HL-60/S4 treated with retinoic acid at 250 ng/mL for 4 days and 3 days (cell line): ENCODE measurements at regions not wholly inside any gene's neighbourhood (a gene's known extent, or its start where the extent isn't known, plus 50 kb on each side); places are given as distances from the start of the nearest gene placed in this dataset.

Source experiments
- in situ Hi-C: fragments of 300-500 bp; cut with MboI; formaldehyde crosslinking; loops from 2 replicates; pipeline ENCODE4 v1.7.0; 2022; ENCODE audit warnings: low sequenced_read_pairs

DNA sequence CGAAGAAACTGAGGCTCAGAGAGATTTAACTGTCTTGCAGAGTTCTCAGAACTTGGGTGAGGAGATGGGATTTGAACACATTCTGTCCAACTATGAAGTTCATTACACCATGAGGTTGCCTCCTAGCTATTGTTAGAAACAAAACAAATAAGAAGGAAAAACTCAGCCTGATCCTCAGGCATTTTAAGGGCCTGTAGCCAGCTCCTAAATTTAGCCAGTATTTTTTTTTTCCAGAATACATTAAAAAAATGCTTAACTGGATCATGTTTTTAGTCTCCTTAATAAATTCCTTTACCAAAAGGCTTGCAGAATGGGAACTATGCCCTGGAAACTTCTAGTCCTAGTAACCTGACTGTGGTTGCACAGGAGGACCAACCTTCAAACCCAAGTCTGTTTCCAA, 212.0 kb downstream of the CSNK2A3 start:
- in situ Hi-C loops: no loop called here

DNA sequence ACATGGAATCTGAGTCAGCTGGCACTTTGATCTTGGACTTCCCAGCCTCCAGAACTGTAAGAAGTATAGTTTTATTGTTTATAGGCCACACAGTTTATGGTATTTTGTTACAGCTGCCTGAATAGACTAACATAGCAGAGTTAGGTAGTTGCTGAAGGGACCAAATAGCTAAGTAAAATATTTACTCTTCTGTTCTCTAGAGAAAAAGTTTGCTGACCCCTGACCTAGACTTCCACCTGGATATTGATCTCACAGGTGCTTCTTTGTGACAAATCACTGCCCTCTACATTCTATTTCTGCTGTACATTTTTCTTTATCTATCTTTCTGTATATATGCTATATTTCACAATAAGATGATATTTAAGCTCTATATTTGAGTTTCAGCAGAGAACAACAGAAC, 212.5 kb downstream of the CSNK2A3 start:
- in situ Hi-C loops: no loop called here

DNA sequence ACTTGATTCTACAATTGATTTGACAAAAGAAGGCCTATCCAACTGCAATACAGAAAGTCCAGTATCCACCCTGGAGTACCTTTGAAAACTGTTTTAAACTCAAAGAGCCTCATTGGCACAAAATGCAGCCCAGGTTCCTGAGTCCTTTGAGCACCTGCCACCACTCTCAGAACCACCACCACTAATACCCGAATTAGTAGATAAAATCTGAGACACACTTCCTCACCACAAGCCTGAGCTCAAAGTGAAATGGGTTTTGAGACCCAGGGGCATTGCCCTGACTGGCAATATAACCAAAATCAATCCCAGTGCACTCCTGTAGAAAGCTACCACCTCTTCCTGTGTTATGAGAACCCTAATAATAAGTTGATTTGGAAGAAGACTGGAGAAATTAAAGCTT, 215.7 kb downstream of the CSNK2A3 start:
- in situ Hi-C loops: no loop called here

DNA sequence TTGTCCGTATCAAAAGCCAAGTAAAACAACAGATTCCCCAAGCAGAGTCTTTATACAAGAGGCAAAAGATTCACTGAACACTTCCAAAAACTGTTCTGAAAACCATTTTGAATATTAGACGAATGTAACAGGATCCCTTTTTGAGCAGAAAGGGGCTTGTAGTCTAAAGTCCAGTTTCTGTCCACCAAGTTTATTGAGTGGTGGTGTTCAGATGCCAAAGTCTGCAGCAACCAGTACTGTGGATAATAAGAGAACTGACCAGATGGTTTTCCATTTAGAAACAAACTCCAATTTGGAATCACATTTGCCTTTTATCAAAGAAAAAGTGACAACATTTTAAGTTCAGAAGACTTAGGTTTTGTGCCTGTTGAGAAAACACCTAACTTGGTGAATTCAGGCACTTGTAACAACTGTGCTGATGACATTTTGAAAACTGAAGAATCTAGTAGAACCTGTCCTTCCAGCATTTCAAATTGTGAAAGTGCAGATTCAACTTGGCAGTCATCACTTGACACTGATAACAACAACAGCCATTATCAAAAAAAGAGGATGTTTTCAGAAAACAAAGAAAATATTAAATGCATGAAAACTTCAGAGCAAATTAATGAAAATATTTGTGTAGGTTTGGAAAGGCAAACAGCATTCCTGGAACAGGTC, 217.1 kb downstream of the CSNK2A3 start:
- in situ Hi-C loops: no loop called here

DNA sequence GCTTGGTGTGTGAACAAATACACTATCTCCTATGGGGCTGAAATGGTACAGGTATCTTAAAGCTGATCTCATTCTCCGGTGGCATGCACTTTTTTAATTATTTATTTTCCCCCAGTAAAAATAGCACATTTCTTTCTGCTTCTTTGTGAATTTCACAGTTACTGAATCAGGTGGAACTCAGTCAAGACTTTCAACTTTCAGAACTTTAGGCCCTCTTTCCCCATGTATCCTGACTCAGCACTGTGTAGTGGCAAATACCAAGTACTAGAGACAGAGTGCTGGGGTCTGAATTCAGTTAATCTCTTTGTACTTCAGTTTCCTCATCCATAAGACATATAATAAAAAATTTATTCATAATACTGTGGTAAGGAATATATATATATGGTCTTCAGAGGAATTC, 223.9 kb downstream of the CSNK2A3 start:
- in situ Hi-C loops: no loop called here

DNA sequence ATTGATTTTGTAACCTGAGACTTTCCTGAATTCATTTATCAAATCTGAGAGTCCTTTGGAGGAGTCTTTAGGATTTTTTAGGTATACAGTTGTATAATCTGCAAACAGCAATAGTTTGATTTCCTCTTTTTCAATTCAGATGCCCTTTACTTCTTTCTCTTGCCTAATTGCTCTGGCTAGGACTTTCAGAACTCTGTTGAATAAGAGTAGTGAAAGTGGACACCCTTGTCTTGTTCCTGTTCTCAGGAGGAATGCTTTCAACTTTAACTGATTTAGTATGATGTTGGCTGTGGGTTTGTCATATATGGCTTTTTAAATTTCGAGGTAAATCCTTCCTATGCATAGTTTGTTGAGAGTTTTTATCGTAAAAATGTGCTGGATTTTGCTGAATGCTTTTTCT, 227.4 kb downstream of the CSNK2A3 start:
- in situ Hi-C loops: no loop called here

DNA sequence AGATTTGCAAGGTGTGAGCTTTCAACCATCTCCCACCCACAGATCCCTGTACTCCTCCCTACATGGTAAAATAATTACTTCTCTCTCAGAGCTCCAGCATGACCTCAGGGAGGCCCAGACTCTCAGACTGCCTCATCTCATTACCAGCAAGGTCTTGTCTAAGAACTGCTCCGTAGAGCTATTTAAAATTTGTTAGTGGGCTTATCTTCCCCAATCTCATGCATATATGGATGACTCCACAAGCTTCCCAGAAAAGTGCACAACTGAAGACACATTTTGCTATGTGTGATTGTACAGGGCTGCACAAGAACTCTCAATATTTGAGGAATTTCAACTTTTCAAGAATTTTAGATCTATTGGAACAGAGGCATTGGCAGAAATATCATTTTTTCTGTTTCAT, 230.3 kb downstream of the CSNK2A3 start:
- in situ Hi-C loops: no loop called here

DNA sequence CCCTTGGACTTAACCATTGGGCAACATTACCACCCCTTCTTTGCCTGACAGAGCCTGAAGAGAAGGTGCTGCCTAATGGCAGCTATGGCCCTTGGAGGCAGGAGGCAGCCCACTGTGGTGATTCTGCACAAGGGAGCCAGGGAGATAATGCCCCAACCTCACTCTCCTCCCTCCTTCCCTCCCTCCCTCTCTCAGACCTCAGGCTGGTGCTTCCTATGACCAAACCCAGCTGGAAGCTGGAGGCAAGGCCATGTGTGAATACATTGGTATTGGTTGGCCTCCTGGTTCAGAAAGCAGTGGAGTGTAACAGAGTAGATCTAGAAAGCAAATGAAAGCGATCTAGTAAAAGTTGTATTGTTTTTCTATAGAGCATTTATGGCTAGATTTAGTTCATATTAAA, 233.1 kb downstream of the CSNK2A3 start:
- in situ Hi-C loops: no loop called here

DNA sequence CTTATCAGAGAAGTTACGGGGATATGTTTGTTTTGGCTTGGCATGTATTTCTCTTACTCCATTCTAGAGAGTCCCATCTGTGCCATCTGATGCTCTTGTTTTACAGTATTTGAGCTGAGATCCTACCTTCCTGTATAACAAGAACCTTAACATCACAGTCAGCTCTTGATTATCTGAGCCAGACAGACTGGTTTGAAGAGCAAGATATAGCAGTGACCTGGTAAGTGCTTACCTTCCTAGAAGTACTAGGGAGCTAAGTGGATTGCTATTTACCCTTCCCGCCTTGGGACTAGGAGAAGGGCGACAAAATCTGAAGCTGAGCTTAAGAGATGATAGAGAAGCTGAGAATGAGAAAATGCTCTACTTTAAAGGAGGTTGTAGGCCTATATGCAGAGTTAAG, 235.3 kb downstream of the CSNK2A3 start:
- in situ Hi-C loops: no loop called here

DNA sequence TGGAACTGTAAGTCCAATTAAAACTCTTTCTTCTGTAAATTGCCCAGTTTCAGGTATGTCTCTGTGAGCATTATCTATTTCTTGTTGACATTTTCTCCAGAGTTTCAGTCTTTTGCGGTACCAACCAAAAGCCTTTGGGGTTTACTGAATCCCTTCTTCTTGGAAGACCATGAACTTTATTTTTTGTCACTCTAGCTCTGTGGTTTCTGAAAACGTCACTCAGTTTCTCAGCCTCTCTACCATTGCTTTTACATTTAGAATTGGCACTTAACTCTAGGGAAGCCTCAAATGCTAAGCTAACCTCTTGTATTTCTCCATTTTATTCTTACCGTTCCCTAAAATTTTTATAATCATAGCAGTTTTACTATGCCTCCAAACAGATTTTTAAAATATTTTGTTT, 237.6 kb downstream of the CSNK2A3 start:
- in situ Hi-C loops: no loop called here

DNA sequence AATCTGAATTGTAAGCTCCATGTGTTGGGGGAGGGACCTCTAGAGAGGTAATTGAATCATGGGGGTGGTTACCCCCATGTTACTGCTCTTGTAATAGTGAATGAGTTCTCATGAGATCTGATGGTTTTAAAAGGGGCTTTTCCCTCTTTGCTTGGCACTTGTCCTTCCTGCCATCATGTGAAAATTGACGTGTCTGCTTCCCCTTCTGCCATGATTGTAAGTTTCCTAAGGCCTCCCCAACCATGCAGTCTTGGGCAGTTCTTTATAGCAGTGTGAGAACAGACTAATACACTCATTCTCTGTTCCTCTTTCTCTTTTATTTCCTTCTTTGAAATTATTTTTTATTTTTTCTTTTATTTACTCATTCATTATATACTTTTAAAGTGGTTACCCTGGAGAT, 239.4 kb downstream of the CSNK2A3 start:
- in situ Hi-C loops: no loop called here

DNA sequence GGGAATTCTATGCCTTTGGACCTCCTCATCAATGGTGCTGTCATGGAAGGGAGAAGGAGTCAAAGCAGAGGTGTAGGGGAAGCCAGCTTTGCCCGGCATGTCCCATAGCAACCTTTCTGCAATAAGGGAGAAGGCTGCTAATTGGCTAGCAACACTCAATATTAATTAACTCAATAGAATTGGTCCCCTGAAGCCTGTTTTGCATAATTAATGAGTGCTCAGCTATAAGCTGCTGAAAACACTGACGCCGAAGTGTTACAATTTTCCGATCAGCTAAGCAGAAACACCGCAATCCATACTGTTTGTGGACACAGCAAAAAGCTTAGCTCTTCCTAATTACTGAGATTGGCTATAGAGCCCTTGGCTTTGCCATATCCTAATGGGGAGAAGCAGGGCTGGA, 245.0 kb downstream of the CSNK2A3 start:
- in situ Hi-C loops: no loop called here

DNA sequence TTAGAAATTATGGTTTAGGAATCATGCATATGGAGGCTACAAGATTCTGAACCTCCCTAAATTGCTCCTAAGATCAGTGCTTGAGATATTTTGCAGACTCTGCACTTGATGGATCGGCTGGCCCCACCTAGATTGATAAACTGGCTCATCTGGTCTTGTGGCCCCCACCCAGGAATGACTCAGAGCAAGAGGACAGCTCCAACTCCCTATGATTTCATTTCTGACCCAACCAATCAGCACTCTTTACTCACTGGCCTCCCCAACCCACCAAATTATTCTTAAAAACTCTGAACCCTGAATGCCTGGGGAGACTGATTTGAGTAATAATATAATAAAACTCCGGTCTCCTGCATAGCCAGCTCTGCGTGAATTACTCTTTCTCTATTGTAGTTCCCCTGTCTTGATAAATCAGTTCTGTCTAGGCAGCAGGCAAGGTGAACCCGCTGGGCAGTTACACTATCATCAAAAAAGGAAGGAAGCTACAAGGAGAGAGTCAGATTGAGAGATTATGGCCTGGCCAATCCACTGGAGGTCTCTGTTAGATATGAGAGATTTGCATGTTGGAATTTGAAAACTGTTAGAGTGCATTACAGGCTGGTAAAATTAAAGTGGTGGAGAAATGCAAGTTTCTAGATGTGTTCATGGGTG, 245.8 kb downstream of the CSNK2A3 start:
- in situ Hi-C loops: no loop called here

DNA sequence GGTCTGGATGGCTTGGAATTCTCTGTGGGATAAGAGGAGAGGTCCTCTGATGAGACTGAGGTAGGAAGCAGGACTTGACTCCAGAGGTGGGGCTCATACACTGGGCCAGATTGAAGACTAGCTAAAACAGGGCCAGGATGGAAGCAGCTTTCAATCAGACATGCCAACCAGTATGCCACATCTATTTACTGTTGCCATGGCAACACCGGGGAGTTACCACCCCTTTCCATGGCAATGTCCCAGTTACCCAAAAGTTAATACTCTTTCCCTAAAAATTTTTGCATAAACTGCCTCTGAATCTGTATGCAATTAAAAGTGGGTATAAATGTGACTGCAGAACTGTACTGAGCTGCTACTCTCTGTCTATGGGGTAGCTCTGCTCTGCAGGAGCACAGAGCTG, 247.5 kb upstream of the ZBED5 start:
- in situ Hi-C loops: no loop called here

DNA sequence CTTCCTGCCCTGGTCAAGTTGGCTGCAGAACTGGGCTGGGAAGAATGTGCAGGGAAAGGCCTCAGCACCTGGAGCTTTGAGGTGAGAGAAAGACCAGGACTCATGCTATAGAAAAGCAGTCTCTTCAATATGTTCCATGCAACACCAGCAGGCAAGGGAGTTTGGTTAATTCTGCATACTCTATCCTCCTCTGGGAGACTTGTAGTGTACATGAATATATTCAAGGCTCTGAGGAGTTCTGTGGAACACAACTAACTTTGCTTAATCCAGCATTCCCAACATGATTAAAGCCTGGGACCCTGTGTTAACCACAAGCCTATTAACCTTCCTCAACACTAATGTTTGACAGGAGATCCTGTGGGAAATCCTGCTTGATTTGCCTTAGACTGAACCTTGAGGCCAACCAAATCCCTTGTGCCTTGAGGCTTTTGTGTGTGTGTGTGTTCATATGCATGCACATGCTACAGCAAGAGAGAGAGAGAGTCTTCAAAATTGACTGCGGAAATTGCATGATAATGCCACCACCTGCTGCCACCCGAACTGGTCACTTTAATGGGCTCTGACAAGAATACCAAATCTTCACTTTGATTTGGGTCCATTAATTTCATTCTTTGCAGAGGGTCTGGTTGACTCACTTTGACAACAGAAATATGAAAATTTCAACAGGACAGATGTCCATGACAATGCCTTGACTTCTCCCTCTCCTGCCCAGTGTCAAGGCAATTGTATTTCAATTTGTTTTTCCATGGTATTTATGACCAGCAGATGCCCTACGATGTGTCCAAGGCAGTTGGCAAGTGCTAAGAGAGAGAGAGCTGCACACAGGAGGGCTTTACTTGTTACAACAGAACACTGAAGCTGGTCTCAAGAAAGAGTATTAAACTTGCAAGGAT, 238.2 kb upstream of the ZBED5 start:
- in situ Hi-C loops: no loop called here

DNA sequence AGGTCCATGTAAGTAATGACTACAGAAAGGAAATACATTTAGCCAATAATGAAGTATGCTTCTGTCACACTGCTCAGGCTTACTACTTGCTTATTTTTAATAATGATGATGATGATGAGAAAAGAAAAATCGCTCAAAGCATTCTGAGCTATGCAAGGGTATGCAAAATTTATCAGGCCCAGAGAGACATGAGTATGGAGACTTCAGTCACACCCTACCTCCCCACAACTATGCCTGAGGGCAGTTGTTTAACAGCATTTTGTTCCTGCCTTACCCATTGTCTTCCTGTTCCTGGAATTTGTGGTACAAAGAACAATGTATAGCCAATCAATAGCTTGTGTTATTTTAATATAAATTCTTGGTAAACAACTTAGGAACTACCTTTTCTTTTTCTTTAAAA, 232.6 kb upstream of the ZBED5 start:
- in situ Hi-C loops: no loop called here

DNA sequence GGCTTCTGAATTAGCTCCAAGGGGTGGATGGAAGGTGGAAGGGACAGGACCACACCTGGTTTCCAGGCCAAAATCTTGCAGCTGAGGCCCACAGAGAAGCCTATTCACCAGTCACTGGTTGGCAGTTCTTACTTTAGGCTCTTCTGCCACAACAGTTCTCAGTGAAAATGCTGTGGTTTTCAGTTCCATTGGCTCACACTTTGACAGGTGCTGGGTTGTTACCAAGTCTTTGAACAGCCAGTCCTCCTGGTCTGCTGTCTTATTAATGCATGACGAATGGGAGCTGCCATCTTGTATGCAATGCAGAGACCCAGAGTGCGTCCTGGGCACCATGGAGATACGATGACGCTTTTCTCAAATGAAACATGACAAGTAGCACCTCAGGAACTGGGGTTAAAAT, 232.0 kb upstream of the ZBED5 start:
- in situ Hi-C loops: no loop called here

DNA sequence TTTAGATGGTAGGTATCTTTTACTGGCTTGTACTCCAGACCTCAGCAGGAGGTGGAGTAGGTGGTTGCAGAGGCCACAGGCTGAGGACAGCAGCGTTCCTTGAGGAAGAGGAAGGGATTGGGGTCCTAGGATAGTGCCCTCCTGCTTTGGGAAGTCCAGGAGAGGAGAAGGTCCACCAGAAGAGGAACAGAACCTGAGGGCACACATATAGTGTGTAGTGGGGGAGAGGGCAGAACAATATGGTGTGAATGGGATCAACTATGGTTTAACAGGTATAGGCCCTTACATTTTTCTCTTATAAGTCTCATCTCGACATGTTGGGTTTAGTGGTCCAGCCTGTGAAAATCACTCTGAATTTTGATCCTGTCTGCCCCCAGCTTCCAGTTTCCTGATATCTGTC, 229.1 kb upstream of the ZBED5 start:
- in situ Hi-C loops: no loop called here

DNA sequence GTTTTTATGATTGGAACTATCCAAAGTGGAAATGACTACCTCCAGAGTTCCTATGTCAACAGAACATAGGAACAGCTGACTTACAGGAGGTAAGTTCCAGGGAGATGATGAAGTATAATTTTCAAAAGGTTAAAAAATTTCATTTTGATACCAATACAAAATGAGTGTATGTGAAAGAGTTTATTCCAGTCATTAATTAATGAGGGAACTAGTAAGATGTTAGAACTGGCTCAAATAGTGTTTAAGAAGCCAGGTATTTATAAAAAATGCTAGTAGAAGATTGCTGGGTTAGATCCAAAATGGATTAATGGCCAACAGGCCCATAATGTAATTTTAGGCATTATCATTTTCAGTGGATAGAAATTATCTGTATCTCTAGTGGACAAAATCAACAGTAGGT, 227.7 kb upstream of the ZBED5 start:
- in situ Hi-C loops: no loop called here

DNA sequence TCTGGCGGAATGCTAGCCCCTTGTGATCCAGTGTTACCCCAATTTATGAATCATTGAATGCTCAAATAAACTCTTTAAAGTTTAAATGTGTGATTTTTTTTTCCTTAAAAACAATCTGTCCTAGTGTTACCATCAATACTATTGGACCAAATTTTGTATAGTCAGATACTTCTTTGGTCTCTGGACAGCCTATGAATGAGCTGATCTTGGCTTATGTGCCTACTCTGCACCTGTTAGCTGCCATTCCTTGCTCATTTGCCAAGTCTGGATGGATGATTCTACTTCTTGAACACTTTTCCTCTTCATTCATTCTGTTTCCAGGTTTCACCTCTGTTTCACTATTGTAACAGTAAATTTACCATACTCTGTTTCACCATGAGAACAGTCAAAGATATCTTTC, 226.5 kb upstream of the ZBED5 start:
- in situ Hi-C loops: no loop called here

DNA sequence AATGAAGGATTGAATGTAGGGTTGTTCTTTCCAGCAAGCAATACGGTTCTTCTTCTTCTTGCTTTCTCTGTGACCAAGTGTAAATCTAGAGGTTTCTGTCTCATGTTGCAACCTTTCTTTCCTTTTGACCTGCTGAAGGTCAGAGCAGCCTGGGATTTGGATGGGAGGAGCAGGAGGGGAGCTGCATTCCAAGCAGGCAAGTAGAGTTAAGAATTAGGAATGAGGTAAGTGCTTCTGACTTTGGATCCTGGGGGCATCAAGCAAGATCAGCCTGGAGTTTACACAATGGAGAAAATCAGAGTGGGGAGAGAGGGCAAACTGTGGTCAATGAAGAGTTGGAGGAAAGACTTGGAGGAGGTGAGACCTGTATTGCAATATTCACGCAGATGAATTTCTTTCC, 225.6 kb upstream of the ZBED5 start:
- in situ Hi-C loops: no loop called here

DNA sequence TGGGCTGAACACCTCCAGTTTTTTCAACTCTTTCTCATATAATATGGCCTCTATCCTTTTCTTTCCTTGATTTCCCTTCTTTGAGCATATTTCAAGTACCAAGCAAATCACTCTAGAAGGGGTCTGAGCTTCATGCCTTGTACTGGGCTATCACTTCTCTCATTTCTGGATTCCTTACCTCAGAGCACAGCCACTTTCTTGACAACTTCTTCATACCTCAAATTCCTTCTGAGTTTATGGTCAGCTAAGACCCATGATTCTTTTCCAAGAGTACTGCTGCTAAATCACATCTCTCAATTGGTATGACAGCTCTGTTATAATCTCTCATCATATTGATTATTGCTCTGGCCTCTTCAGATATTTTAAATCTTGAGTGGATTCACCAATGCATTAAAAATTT, 224.8 kb upstream of the ZBED5 start:
- in situ Hi-C loops: no loop called here
